GM12874 (cell line): ENCODE measurements at regions not wholly inside any gene's neighbourhood (a gene's known extent, or its start where the extent isn't known, plus 50 kb on each side); places are given as distances from the start of the nearest gene placed in this dataset.

Source experiments
- TF ChIP-seq, protein P1 (sequence below): IDR thresholded peaks from 2 replicates; pipeline ENCODE4 v1.5.1; 2011; ENCODE audit warnings: low read depth, mild to moderate bottlenecking, control low read depth, low read length, moderate library complexity; ENCODE audit not compliant: insufficient read depth

DNA sequence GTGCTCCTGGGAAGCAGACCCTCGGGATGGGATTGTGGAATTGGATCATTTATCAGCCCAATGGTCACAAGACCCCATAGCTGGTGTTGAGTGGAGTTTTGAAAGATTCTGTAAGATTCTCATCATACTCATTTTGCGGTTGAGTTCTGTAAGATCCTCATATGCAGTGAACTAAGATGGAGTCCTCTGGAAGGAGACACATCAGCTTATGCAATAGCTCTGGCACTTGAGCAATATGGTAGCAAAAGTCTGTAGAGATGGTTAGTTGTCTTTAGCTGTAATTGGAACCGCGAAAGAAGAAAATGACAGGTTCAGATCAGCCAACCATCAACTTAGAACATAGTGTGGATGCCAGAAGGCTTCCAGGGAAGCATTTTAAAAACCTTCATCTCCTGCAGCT lies 184.5 kb upstream of the TSC22D2 start:
- TF ChIP-seq, protein P1, sequence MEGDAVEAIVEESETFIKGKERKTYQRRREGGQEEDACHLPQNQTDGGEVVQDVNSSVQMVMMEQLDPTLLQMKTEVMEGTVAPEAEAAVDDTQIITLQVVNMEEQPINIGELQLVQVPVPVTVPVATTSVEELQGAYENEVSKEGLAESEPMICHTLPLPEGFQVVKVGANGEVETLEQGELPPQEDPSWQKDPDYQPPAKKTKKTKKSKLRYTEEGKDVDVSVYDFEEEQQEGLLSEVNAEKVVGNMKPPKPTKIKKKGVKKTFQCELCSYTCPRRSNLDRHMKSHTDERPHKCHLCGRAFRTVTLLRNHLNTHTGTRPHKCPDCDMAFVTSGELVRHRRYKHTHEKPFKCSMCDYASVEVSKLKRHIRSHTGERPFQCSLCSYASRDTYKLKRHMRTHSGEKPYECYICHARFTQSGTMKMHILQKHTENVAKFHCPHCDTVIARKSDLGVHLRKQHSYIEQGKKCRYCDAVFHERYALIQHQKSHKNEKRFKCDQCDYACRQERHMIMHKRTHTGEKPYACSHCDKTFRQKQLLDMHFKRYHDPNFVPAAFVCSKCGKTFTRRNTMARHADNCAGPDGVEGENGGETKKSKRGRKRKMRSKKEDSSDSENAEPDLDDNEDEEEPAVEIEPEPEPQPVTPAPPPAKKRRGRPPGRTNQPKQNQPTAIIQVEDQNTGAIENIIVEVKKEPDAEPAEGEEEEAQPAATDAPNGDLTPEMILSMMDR = no peak

GRCh38 chr3:150222691-150223489 lies 185.2 kb upstream of the TSC22D2 start:
- TF ChIP-seq, protein P1 = no peak

DNA sequence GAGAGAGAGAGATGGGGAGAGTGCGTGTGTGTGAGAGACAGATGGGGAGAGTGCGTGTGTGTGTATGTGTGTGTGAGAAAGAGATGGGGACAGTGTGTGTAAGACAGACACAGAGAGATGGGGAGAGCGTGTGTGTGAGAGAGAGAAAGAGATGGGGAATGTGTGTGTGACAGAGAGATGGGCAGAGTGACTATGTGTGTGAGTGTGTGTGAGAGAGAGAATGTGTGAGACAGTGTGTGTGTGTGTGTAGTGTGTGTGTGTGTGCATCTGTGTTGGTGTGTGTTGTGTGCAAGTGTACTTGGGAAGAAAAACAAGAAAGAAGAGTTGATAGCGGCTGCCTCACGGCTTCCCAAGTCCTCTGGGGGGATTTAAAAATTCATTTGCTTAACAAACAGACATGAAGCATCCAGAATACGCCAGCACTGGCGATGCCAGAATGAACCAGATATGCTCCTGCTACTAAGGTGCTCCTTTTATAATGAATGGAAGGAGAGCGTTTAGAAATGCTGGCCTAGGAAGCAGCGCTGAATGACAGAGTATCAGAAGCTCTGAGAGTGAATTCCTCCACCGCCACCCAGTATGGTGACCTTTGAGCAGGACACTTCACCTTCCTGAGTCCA lies 186.1 kb upstream of the TSC22D2 start:
- TF ChIP-seq, protein P1 = no peak

DNA sequence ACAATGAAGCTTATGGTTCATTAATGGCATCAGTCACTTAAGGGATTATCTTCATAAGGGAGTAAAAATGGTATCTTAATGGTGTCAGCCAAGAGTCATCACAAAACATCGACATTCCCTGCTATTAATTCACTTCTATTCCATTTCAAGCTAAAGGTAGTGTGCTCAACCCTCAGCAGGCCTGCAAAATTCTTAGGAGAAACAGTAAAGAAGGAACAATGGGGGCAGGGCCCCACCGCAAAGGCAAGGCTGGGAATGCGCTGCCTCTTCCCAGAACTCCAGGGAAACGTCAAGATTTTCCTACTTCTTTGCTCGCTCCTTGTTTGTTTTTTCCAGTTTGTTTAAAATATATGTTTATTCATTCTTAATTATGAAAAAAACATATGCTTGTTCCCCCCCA lies 187.3 kb upstream of the TSC22D2 start:
- TF ChIP-seq, protein P1 = no peak

DNA sequence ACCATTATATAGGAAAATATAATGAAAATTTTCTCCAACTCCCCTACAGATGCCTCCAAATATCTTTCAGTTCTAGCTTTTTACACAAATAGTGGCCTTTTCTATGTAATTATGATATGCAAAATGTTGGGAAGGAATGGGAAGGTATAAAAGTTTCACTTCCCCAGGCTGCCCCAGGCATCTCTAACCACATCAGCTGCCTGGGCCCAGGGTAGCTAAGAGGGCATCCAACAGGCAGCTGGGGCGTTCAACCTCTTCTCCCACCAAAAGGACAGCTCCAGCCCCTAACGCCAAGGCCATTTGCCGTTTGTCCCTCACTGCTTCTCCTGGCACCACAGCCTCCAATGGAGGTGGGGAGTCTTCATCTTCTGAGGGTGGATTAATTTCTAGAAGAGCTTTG lies 188.1 kb upstream of the TSC22D2 start:
- TF ChIP-seq, protein P1 = no peak

DNA sequence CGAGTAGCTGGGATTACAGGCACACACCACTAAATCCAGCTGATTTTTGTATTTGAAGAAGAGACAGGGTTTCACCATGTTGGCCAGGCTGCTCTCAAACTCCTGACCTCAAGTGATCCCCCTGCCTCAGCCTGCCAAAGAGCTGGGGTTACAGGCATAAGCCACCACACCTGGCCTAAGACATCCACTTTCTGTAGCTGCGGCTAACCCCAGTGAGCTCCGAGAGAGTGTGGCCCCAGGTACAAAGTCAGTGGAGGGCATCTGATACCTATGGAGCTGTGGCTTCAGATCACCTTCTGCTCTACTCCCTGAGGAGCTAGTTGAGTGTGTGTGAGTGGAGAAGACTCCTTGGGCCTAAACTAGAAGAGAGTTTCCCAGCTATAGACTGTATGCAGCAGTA lies 189.3 kb upstream of the TSC22D2 start:
- TF ChIP-seq, protein P1 = no peak

GRCh38 chr3:150218236-150218635 lies 189.9 kb upstream of the TSC22D2 start:
- TF ChIP-seq, protein P1 = no peak
